HL-60 (cell line): ENCODE measurements at regions not wholly inside any gene's neighbourhood (a gene's known extent, or its start where the extent isn't known, plus 50 kb on each side); places are given as distances from the start of the nearest gene placed in this dataset.

ENCODE experiments used
- DNase-seq, 2 experiments: peaks; one replicate each; pipeline ENCODE4 v3.0.0-alpha.2; 2010 to 2020; ENCODE audit warnings: low read depth in 1 of 2, low spot score in 1 of 2
- H3K27ac ChIP-seq: fragments of 250-450 bp; sonication (Bioruptor Pico); replicated peaks from 2 replicates; pipeline ENCODE4 v1.5.1; 2020; ENCODE audit warnings: mild to moderate bottlenecking, moderate library complexity
- H3K27me3 ChIP-seq: fragments of 250-450 bp; sonication (Bioruptor Pico); 2 replicates; pipeline ENCODE4 v1.5.1; 2021; ENCODE audit warnings: mild to moderate bottlenecking, moderate library complexity; ENCODE audit not compliant: insufficient read depth, poor library complexity, severe bottlenecking
- H3K4me3 ChIP-seq: replicated peaks from 2 replicates; pipeline ENCODE4 v1.5.1; 2011; ENCODE audit warnings: mild to moderate bottlenecking, control low read depth, low read length; ENCODE audit not compliant: insufficient read depth
- GABPA ChIP-seq: IDR thresholded peaks from 2 replicates; pipeline ENCODE4 v1.6.1; 2012; ENCODE audit warnings: low read depth
- POLR2AphosphoS5 ChIP-seq: IDR thresholded peaks from 2 replicates; pipeline ENCODE4 v1.6.1; 2012; ENCODE audit warnings: low read depth
- SPI1 ChIP-seq: IDR thresholded peaks from 2 replicates; pipeline ENCODE4 v1.6.1; 2012; ENCODE audit warnings: low read depth, mild to moderate bottlenecking, borderline replicate concordance
- TF ChIP-seq, protein P1 (sequence below): IDR thresholded peaks from 2 replicates; pipeline ENCODE4 v1.6.1; 2012; ENCODE audit warnings: low read depth; ENCODE audit not compliant: insufficient replicate concordance
- TF ChIP-seq, protein P2 (sequence below): IDR thresholded peaks from one replicate; pipeline ENCODE4 v1.5.1; 2011; ENCODE audit warnings: low read length, control low read depth, inconsistent platforms; ENCODE audit not compliant: insufficient read depth

DNA sequence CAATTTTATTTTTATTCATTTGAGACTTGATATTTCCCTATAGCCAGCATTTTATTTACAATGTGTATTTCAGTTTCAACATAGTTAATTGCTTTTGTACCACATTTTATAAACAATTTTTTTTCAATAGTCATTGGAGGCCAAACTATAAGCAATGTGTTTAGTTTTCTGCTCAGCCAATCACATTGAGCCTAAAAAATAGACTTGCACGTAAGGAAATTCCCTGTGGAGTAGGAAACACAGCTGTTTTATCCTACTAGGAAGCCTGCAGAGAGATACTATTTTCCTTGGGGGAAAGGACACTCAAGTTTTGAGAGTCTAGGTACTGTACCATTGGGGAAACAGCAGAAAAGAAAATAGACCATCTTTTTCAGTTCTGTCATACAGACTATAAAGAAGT, 410.2 kb upstream of the GOT2 start:
- Histone ChIP-seq H3K27me3 (no peaks in the 10 kb centered on the region), H3K27ac (no peak overlapping the region), H3K4me3 (no peak overlapping the region)
- no peak for DNase-seq
- TF ChIP-seq GABPA (no peak), SPI1 (no peak), POLR2AphosphoS5 (no peak)
- TF ChIP-seq, protein P1, sequence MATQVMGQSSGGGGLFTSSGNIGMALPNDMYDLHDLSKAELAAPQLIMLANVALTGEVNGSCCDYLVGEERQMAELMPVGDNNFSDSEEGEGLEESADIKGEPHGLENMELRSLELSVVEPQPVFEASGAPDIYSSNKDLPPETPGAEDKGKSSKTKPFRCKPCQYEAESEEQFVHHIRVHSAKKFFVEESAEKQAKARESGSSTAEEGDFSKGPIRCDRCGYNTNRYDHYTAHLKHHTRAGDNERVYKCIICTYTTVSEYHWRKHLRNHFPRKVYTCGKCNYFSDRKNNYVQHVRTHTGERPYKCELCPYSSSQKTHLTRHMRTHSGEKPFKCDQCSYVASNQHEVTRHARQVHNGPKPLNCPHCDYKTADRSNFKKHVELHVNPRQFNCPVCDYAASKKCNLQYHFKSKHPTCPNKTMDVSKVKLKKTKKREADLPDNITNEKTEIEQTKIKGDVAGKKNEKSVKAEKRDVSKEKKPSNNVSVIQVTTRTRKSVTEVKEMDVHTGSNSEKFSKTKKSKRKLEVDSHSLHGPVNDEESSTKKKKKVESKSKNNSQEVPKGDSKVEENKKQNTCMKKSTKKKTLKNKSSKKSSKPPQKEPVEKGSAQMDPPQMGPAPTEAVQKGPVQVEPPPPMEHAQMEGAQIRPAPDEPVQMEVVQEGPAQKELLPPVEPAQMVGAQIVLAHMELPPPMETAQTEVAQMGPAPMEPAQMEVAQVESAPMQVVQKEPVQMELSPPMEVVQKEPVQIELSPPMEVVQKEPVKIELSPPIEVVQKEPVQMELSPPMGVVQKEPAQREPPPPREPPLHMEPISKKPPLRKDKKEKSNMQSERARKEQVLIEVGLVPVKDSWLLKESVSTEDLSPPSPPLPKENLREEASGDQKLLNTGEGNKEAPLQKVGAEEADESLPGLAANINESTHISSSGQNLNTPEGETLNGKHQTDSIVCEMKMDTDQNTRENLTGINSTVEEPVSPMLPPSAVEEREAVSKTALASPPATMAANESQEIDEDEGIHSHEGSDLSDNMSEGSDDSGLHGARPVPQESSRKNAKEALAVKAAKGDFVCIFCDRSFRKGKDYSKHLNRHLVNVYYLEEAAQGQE, result no peak
- TF ChIP-seq, protein P2, sequence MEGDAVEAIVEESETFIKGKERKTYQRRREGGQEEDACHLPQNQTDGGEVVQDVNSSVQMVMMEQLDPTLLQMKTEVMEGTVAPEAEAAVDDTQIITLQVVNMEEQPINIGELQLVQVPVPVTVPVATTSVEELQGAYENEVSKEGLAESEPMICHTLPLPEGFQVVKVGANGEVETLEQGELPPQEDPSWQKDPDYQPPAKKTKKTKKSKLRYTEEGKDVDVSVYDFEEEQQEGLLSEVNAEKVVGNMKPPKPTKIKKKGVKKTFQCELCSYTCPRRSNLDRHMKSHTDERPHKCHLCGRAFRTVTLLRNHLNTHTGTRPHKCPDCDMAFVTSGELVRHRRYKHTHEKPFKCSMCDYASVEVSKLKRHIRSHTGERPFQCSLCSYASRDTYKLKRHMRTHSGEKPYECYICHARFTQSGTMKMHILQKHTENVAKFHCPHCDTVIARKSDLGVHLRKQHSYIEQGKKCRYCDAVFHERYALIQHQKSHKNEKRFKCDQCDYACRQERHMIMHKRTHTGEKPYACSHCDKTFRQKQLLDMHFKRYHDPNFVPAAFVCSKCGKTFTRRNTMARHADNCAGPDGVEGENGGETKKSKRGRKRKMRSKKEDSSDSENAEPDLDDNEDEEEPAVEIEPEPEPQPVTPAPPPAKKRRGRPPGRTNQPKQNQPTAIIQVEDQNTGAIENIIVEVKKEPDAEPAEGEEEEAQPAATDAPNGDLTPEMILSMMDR, result no peak

DNA sequence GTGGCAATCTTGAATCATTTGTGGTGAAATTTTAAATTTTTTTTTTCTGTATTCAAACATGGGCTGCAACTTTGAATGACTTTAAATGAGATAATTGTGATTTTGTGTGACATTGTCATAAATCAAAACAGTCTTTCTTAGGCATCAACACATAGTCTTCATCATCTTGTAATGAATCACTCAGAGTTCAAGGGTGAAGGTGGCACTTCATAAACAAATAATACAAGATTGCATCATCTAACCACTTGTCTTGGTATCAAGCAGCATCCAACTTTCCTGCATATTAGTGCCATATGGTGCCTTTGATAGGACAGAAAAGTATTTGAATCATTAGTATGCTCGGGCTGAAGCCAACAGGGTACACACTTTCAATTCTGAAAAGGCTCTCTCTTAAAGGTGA, 392.4 kb upstream of the GOT2 start:
- H3K27me3 ChIP-seq, result no peaks in the 10 kb centered on the region
- no peak for DNase-seq

DNA sequence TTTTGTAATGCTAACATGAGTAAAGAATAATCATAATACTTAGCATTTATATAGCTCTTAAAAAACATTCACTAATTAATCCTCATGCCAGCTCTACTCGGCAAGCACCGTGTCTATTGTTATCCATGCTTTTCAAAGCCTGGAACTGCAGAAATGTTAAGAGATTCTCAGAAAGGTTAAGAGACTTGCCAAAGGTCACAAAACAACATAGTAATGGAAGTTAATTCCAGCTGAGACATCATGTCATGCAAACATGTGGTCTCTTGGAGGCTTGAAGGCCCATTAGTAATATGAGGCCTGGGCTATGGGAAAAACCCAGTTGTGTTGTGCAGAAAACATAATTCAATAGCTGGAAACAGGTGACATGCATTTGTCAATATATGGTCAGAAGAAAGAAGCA, 389.9 kb upstream of the GOT2 start:
- no peak for TF ChIP-seq SPI1
- TF ChIP-seq GABPA, result no peak
- no peak for TF ChIP-seq POLR2AphosphoS5
- TF ChIP-seq, protein P2, result no peak
- TF ChIP-seq, protein P1, result no peak
- no peaks in the 10 kb centered on the region for H3K27me3 ChIP-seq
- H3K27ac ChIP-seq, result no peak overlapping the region
- no peak for DNase-seq
- no peak overlapping the region for H3K4me3 ChIP-seq

More for the DNA sequence above, 392.4 kb upstream of the GOT2 start:
- TF ChIP-seq, protein P1, result no peak
- TF ChIP-seq SPI1, result no peak
- TF ChIP-seq GABPA, result no peak
- no peak overlapping the region for H3K4me3 ChIP-seq
- no peak overlapping the region for H3K27ac ChIP-seq

DNA sequence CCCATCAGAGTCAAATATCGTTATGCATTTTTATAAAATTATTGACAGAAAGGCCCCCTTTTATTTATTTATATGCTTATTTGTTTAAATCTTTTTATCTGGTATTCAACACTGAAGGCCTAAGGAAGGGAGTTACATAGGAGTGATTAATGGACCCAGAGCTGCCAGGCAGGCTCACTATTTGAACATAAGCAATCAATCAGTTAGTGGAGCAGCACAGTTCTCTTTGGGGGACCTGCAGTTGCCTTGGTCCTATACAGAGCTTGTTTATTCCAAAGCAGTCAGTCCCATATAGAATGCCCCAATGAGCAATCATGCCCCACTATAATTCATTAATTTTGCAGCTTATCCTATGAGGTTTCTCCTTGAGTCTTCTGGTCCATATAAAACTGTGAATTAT, 389.4 kb upstream of the GOT2 start:
- no peak for DNase-seq
- Histone ChIP-seq H3K27me3 (no peaks in the 10 kb centered on the region), H3K4me3 (no peak overlapping the region), H3K27ac (no peak overlapping the region)
- TF ChIP-seq, protein P1, result no peak
- TF ChIP-seq POLR2AphosphoS5 (no peak), GABPA (no peak), SPI1 (no peak)
- TF ChIP-seq, protein P2, result no peak
